Activated naive CD8-positive, alpha-beta T cell treated with anti-CD3 and anti-CD28 coated beads, Interleukin-2, amount 50 U/mL, for 16 hours (primary cell): ENCODE measurements at regions not wholly inside any gene's neighbourhood (a gene's known extent, or its start where the extent isn't known, plus 50 kb on each side); places are given as distances from the start of the nearest gene placed in this dataset.
"Not testable (repeated sequence)": the region's sequence is repeated elsewhere in the genome, so short reads cannot be mapped to it uniquely, and the experiment has no call there.

Experiments used
- DNase-seq: peaks from one replicate; pipeline ENCODE4 v3.0.0-alpha.2; 2020; ENCODE audit warnings: low read depth, low spot score

GRCh38 chr14:48429512-48429911 lies 754.1 kb upstream of the MDGA2 start:
- DNase-seq = no peak

- no peak for DNase-seq
These were observed 742.5 kb upstream of the MDGA2 start for GRCh38 chr14:48417715-48418500.

GRCh38 chr14:48401321-48401720 lies 725.9 kb upstream of the MDGA2 start:
- DNase-seq = no peak

GRCh38 chr14:48398675-48399282 lies 723.4 kb upstream of the MDGA2 start:
- DNase-seq = no peak

GRCh38 chr14:48391661-48392060 lies 716.3 kb upstream of the MDGA2 start:
- no peak for DNase-seq

- no peak for DNase-seq
These were observed 714.9 kb upstream of the MDGA2 start for GRCh38 chr14:48390346-48390745.

GRCh38 chr14:48384821-48385220 lies 709.4 kb upstream of the MDGA2 start:
- DNase-seq = no peak

- no peak for DNase-seq
These were observed 707.6 kb upstream of the MDGA2 start for GRCh38 chr14:48382961-48383360.

GRCh38 chr14:48378541-48378940 lies 703.1 kb upstream of the MDGA2 start:
- no peak for DNase-seq

GRCh38 chr14:48373981-48374380 lies 698.6 kb upstream of the MDGA2 start:
- DNase-seq = no peak

- DNase-seq = no peak
These were observed 675.6 kb upstream of the MDGA2 start for GRCh38 chr14:48350971-48351370.

- DNase-seq = no peak
These were observed 674.3 kb upstream of the MDGA2 start for GRCh38 chr14:48349689-48350088.

- DNase-seq = no peak
These were observed 665.7 kb upstream of the MDGA2 start for GRCh38 chr14:48341069-48341468.

- DNase-seq = no peak
These were observed 658.0 kb upstream of the MDGA2 start for GRCh38 chr14:48333221-48333920.

- DNase-seq = no peak
These were observed 656.0 kb upstream of the MDGA2 start for GRCh38 chr14:48331421-48331820.

- no peak for DNase-seq
These were observed 650.1 kb upstream of the MDGA2 start for GRCh38 chr14:48325486-48325885.

GRCh38 chr14:48323665-48324064 lies 648.3 kb upstream of the MDGA2 start:
- DNase-seq = no peak

- DNase-seq = no peak
These were observed 644.4 kb upstream of the MDGA2 start for GRCh38 chr14:48319823-48320222.

GRCh38 chr14:48304729-48305128 lies 629.3 kb upstream of the MDGA2 start:
- DNase-seq = no peak

- no peak for DNase-seq
These were observed 614.3 kb upstream of the MDGA2 start for GRCh38 chr14:48289701-48290100.

- not testable (repeated sequence) for DNase-seq
These were observed 609.8 kb upstream of the MDGA2 start for GRCh38 chr14:48285217-48285616.

GRCh38 chr14:48275301-48275700 lies 599.9 kb upstream of the MDGA2 start:
- no peak for DNase-seq

GRCh38 chr14:48274826-48275225 lies 599.4 kb upstream of the MDGA2 start:
- no peak for DNase-seq
